Progenitor cell of endocrine pancreas (in vitro differentiated cells): ENCODE measurements at regions not wholly inside any gene's neighbourhood (a gene's known extent, or its start where the extent isn't known, plus 50 kb on each side); places are given as distances from the start of the nearest gene placed in this dataset.

Experiments used
- DNase-seq: peaks from one replicate; pipeline ENCODE4 v3.0.0; 2021; ENCODE audit warnings: low spot score; ENCODE audit not compliant: unreplicated experiment
- H3K27ac Mint-ChIP-seq: 2 replicates; pipeline ENCODE4 v1.8.0; 2021; ENCODE audit warnings: mild to moderate bottlenecking, moderate library complexity, mixed read lengths
- H3K27me3 Mint-ChIP-seq: 2 replicates; pipeline ENCODE4 v1.8.0; 2021; ENCODE audit warnings: mixed read lengths
- H3K36me3 Mint-ChIP-seq: 2 replicates; pipeline ENCODE4 v1.8.0; 2022; ENCODE audit warnings: mixed read lengths; ENCODE audit not compliant: insufficient read depth
- H3K4me1 Mint-ChIP-seq: 2 replicates; pipeline ENCODE4 v1.8.0; 2021; ENCODE audit warnings: low read depth, mixed read lengths
- H3K4me3 Mint-ChIP-seq: 2 replicates; pipeline ENCODE4 v1.8.0; 2021; ENCODE audit warnings: low read depth, mild to moderate bottlenecking, moderate library complexity, mixed read lengths
- H3K9me3 Mint-ChIP-seq: 2 replicates; pipeline ENCODE4 v1.8.0; 2021; ENCODE audit warnings: low read depth, mixed read lengths
- TF ChIP-seq, protein P1 (sequence below): fragments of 200-600 bp; sonication (generic); IDR thresholded peaks from one replicate; pipeline ENCODE4 v1.5.0; 2021; ENCODE audit warnings: antibody characterized with exemption, mild to moderate bottlenecking; ENCODE audit not compliant: unreplicated experiment

DNA sequence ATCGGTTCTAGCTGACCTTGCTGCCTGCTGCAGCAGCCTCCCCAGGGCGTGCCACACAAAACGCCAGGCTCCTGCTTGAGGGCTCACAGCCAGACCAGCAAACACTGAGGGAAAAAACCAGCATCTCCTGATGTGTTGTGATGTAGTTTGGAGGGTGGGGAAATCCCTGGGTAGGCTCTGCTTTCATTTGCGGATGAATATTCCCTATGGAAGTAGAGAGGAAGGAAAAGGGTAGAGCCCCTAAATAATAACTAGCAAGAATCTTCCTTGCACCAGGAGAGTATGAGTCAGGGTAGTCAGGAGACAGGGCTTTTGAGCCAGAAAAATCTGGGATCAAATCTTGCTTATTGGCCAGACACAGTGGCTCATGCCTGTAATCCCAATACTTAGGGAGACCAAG is 545.3 kb downstream of the RFC3 start:
- Mint-ChIP-seq H3K27me3 (no peaks in the 10 kb centered on the region), H3K4me1 (no peaks in the 10 kb centered on the region), H3K9me3 (no peaks in the 10 kb centered on the region), H3K4me3 (no peak overlapping the region), H3K27ac (no peak overlapping the region), H3K36me3 (no peaks in the 10 kb centered on the region)
- TF ChIP-seq, protein P1, sequence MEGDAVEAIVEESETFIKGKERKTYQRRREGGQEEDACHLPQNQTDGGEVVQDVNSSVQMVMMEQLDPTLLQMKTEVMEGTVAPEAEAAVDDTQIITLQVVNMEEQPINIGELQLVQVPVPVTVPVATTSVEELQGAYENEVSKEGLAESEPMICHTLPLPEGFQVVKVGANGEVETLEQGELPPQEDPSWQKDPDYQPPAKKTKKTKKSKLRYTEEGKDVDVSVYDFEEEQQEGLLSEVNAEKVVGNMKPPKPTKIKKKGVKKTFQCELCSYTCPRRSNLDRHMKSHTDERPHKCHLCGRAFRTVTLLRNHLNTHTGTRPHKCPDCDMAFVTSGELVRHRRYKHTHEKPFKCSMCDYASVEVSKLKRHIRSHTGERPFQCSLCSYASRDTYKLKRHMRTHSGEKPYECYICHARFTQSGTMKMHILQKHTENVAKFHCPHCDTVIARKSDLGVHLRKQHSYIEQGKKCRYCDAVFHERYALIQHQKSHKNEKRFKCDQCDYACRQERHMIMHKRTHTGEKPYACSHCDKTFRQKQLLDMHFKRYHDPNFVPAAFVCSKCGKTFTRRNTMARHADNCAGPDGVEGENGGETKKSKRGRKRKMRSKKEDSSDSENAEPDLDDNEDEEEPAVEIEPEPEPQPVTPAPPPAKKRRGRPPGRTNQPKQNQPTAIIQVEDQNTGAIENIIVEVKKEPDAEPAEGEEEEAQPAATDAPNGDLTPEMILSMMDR, result no peak
- no peak for DNase-seq

DNA sequence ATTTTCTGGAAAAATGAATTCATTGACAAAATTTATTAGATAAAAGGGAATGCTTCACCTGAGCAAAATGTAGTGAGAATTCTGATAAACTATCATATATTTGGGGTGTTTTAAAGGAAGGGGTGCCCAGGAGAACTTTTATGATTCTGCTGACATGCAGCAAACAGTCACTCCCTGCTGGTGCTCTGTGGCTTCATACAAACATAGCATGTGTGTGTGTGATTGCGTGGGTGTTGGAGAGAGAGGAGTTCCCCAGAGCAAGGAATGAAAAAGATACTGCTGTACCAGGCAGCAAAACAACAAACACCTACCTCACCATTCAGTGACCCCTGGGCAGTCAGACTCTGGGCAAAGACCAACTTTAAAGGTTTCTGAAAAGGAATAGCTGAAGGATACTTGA is 546.7 kb downstream of the RFC3 start:
- H3K4me1 Mint-ChIP-seq, result no peaks in the 10 kb centered on the region
- H3K27me3 Mint-ChIP-seq, result no peaks in the 10 kb centered on the region
- H3K9me3 Mint-ChIP-seq, result no peaks in the 10 kb centered on the region
- no peaks in the 10 kb centered on the region for H3K36me3 Mint-ChIP-seq
- no peak overlapping the region for H3K27ac Mint-ChIP-seq
- H3K4me3 Mint-ChIP-seq, result no peak overlapping the region
- DNase-seq, result no peak
- TF ChIP-seq, protein P1, result no peak

DNA sequence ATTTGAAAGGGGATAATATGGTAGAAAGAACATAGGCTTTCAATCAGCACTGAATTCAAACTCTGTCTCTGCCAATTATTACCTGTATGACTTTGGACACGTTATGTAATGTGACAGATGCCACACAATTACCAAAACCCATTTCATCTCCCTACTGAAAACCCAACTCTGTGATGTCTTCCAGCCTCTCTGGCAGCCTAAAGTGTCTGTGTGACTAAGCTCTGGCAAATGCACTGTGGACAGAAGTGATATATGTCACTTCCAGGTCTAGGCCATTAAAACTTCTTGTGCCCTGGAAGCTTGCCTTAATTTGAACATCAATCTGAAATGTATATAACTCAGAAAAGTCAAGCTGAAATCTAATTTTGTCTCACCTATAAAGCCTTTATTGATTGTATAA is 552.0 kb downstream of the RFC3 start:
- Mint-ChIP-seq H3K27ac (no peak overlapping the region), H3K9me3 (no peaks in the 10 kb centered on the region), H3K4me1 (peaks cover 6% of the 10 kb centered on the region), H3K27me3 (no peaks in the 10 kb centered on the region), H3K36me3 (no peaks in the 10 kb centered on the region), H3K4me3 (no peak overlapping the region)
- DNase-seq, result no peak
- TF ChIP-seq, protein P1, result no peak

DNA sequence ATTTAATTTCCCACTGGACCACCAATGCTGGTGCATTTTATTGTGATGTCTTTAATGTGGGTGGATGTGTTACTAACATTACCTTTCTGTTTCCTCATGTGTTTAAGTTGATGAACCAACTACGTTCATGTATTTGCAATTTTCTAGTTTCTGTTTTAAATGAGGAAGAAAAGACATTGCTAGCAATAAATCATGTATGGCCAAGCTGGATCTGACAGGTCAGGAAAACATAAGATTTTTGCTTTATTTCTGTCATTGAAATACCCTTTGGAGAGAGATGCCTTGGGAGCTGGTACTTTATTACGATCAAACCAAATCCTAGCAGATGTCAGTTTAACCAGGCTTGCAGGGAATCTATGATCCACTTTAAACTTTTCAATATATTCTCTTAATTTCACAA is 553.2 kb downstream of the RFC3 start:
- no peak overlapping the region for H3K4me3 Mint-ChIP-seq
- H3K9me3 Mint-ChIP-seq, result no peaks in the 10 kb centered on the region

DNA sequence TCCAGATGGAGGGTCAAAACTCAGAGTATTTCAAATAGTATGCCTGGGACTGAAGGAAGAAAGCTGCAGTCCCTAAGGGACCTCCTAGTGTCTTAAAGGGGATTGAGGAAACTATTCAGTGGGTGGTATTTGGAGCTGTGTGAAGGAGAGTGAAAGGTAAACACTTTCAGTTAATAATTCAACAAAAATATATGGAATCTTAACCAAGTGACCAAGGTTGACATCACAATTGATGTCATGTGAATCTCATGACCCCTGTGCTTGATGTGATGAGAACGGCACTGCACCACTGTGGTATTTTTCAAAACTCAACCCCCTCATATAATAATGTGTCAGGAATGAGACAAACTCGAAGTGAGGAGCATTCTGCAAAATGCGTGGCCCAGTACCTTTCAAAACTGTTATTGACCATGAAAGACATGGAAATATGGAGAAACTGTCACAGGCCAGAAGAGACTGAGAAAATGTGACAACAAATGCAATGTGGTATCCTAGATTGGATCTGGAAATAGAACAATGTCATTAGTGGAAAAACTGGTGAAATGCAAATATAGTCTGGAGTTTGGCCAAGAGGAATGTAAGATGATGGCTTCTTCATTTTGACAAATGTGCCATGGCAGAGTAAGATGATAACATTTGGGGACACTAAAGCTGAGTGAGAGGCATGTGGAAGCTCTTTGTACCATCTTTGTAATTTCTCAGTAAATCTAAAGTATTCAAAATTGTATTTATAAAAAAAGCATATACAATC is 553.9 kb downstream of the RFC3 start:
- no peak overlapping the region for H3K4me3 Mint-ChIP-seq
- TF ChIP-seq, protein P1, result no peak
- H3K4me1 Mint-ChIP-seq, result peaks cover 6% of the 10 kb centered on the region
- H3K36me3 Mint-ChIP-seq, result no peaks in the 10 kb centered on the region
- H3K27me3 Mint-ChIP-seq, result no peaks in the 10 kb centered on the region
- no peak overlapping the region for H3K27ac Mint-ChIP-seq
- DNase-seq, result no peak
- H3K9me3 Mint-ChIP-seq, result no peaks in the 10 kb centered on the region

More for the DNA sequence above, 553.2 kb downstream of the RFC3 start:
- TF ChIP-seq, protein P1, result no peak
- DNase-seq, result no peak
- Mint-ChIP-seq H3K36me3 (no peaks in the 10 kb centered on the region), H3K27me3 (no peaks in the 10 kb centered on the region), H3K4me1 (peaks cover 6% of the 10 kb centered on the region), H3K27ac (no peak overlapping the region)
